DOHH2 (cell line): ENCODE measurements at regions not wholly inside any gene's neighbourhood (a gene's known extent, or its start where the extent isn't known, plus 50 kb on each side); places are given as distances from the start of the nearest gene placed in this dataset.

Experiments used
- EZH2phosphoT487 ChIP-seq: fragments of 200-600 bp; sonication (generic); IDR thresholded peaks from 2 replicates; pipeline ENCODE4 v1.6.1; 2017; ENCODE audit warnings: borderline replicate concordance, mild to moderate bottlenecking, antibody characterized with exemption, low read length, moderate library complexity, mixed read lengths
- TF ChIP-seq, protein P1 (sequence below): fragments of 200-600 bp; sonication (generic); IDR thresholded peaks from one replicate; pipeline ENCODE4 v1.5.1; 2014; ENCODE audit warnings: antibody characterized with exemption, mild to moderate bottlenecking, low read depth, low read length; ENCODE audit not compliant: poor library complexity, severe bottlenecking

- TF ChIP-seq, protein P1, sequence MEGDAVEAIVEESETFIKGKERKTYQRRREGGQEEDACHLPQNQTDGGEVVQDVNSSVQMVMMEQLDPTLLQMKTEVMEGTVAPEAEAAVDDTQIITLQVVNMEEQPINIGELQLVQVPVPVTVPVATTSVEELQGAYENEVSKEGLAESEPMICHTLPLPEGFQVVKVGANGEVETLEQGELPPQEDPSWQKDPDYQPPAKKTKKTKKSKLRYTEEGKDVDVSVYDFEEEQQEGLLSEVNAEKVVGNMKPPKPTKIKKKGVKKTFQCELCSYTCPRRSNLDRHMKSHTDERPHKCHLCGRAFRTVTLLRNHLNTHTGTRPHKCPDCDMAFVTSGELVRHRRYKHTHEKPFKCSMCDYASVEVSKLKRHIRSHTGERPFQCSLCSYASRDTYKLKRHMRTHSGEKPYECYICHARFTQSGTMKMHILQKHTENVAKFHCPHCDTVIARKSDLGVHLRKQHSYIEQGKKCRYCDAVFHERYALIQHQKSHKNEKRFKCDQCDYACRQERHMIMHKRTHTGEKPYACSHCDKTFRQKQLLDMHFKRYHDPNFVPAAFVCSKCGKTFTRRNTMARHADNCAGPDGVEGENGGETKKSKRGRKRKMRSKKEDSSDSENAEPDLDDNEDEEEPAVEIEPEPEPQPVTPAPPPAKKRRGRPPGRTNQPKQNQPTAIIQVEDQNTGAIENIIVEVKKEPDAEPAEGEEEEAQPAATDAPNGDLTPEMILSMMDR = no peak
- no peak for TF ChIP-seq EZH2phosphoT487
Observed at GRCh38 chr3:102193255-102193654, 241.6 kb upstream of the ZPLD1 start.
